ENCODE measurements at regions not wholly inside any gene's neighbourhood (a gene's known extent, or its start where the extent isn't known, plus 50 kb on each side); places are given as distances from the start of the nearest gene placed in this dataset.

- Mint-ChIP-seq H3K27ac (ENCODE audit: low read depth) (no peak overlapping the region), H3K4me1 (no peaks in the 10 kb centered on the region), H3K27me3 (no peaks in the 10 kb centered on the region), H3K36me3 (ENCODE audit: insufficient read depth) (no peaks in the 10 kb centered on the region), H3K4me3 (no peak overlapping the region), H3K9me3 (peaks cover 19% of the 10 kb centered on the region)
- DNase-seq (ENCODE audit: low spot score in 2 of 2) = no peak
- no peak for ATAC-seq (replicated peaks; ENCODE audit: extremely low read depth, poor library complexity, severe bottlenecking)
Observed at GRCh38 chr5:165094782-165095181, 1589.4 kb downstream of the MAT2B start.

DNA sequence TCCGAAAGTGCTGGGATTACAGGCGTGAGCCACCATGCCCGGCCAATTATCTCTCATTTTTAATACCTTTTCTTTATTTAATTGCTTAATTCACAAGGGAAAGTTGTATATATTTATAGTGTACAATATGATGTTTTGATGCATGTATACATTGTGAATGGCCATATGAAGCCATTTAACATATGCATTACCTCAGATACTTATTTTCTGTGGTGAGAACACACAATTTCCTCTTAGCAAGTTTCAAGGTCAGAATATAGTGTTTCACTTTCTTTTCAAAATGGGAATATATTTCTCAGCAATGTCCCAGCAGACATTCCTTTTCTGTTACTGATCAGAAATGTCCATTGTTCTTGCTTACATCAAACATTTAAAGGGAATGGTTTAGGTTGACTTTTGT, 1596.3 kb downstream of the MAT2B start:
- Mint-ChIP-seq H3K4me3 (no peak overlapping the region), H3K27ac (ENCODE audit: low read depth) (no peak overlapping the region), H3K4me1 (no peaks in the 10 kb centered on the region), H3K27me3 (no peaks in the 10 kb centered on the region), H3K36me3 (ENCODE audit: insufficient read depth) (no peaks in the 10 kb centered on the region), H3K9me3 (peaks cover 21% of the 10 kb centered on the region)
- no peak for DNase-seq (ENCODE audit: low spot score in 2 of 2)
- ATAC-seq (replicated peaks; ENCODE audit: extremely low read depth, poor library complexity, severe bottlenecking) = no peak

DNA sequence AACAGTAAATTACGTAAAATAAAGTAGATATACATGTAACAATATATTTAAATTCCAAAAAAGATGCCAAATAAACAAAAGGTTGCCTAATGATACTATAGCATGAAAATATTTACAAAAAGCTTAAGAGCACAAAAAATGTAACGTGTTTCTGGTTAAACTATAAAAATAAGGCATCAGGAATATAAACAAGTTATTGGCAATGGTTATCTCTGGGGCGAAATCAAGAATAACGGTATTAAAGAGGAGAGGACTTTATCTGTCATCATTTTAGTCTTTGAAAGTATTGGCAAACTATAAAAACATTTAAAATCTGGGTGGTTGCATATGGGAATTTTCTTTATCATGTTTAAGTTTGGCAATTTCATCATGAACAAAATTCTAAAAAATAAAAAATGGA, 1599.2 kb downstream of the MAT2B start:
- no peak overlapping the region for H3K27ac Mint-ChIP-seq (ENCODE audit: low read depth)
- H3K4me3 Mint-ChIP-seq = no peak overlapping the region
- H3K36me3 Mint-ChIP-seq (ENCODE audit: insufficient read depth) = no peaks in the 10 kb centered on the region
- H3K27me3 Mint-ChIP-seq = no peaks in the 10 kb centered on the region
- DNase-seq (ENCODE audit: low spot score in 2 of 2) (no peak), ATAC-seq (replicated peaks; ENCODE audit: extremely low read depth, poor library complexity, severe bottlenecking) (no peak)
- H3K9me3 Mint-ChIP-seq = peaks cover 8% of the 10 kb centered on the region
- no peaks in the 10 kb centered on the region for H3K4me1 Mint-ChIP-seq

- Mint-ChIP-seq H3K27ac (ENCODE audit: low read depth) (no peak overlapping the region), H3K27me3 (no peaks in the 10 kb centered on the region), H3K36me3 (ENCODE audit: insufficient read depth) (peaks cover 3% of the 10 kb centered on the region), H3K4me1 (no peaks in the 10 kb centered on the region), H3K9me3 (peaks cover 7% of the 10 kb centered on the region), H3K4me3 (no peak overlapping the region)
- DNase-seq (ENCODE audit: low spot score in 2 of 2) = no peak
- ATAC-seq (replicated peaks; ENCODE audit: extremely low read depth, poor library complexity, severe bottlenecking) = no peak
Observed at GRCh38 chr5:165108809-165109208, 1603.4 kb downstream of the MAT2B start.

- H3K4me3 Mint-ChIP-seq = no peak overlapping the region
- DNase-seq (ENCODE audit: low spot score in 2 of 2) = no peak
- H3K9me3 Mint-ChIP-seq = peaks cover 24% of the 10 kb centered on the region
- no peak overlapping the region for H3K27ac Mint-ChIP-seq (ENCODE audit: low read depth)
- no peaks in the 10 kb centered on the region for H3K36me3 Mint-ChIP-seq (ENCODE audit: insufficient read depth)
- no peaks in the 10 kb centered on the region for H3K4me1 Mint-ChIP-seq
- H3K27me3 Mint-ChIP-seq = no peaks in the 10 kb centered on the region
- ATAC-seq (replicated peaks; ENCODE audit: extremely low read depth, poor library complexity, severe bottlenecking) = no peak
Observed at GRCh38 chr5:165119175-165119574, 1613.8 kb downstream of the MAT2B start.

- DNase-seq (ENCODE audit: low spot score in 2 of 2) = no peak
- no peaks in the 10 kb centered on the region for H3K9me3 Mint-ChIP-seq
Observed at GRCh38 chr5:165126598-165126997, 1621.2 kb downstream of the MAT2B start.

DNA sequence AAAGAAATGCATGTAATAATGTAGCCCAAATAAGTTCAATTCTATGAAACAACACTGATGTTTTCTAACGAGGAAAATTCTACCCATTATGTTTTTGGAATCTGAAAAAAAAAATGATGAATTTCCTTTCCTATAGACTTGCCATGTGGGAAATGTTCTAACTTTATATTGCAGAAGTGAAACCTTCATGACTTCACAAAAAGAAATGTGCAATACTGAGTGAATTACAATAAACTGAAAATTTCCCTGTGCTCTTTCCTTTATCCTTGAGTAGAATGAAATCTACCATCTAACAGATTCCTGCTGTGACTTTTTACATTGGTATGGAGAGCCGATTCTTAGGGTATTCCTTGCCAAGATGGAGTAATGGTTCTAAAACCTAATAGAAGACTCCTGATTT, 1622.5 kb downstream of the MAT2B start:
- no peaks in the 10 kb centered on the region for H3K4me1 Mint-ChIP-seq
- H3K36me3 Mint-ChIP-seq (ENCODE audit: insufficient read depth) = no peaks in the 10 kb centered on the region
- no peaks in the 10 kb centered on the region for H3K27me3 Mint-ChIP-seq
- H3K4me3 Mint-ChIP-seq = no peak overlapping the region
- ATAC-seq (replicated peaks; ENCODE audit: extremely low read depth, poor library complexity, severe bottlenecking) (no peak), DNase-seq (ENCODE audit: low spot score in 2 of 2) (no peak)
- peaks cover 6% of the 10 kb centered on the region for H3K9me3 Mint-ChIP-seq
- no peak overlapping the region for H3K27ac Mint-ChIP-seq (ENCODE audit: low read depth)

More at GRCh38 chr5:165126598-165126997, 1621.2 kb downstream of the MAT2B start:
- H3K36me3 Mint-ChIP-seq (ENCODE audit: insufficient read depth) = no peaks in the 10 kb centered on the region
- no peak overlapping the region for H3K4me3 Mint-ChIP-seq
- ATAC-seq (replicated peaks; ENCODE audit: extremely low read depth, poor library complexity, severe bottlenecking) = no peak
- no peak overlapping the region for H3K27ac Mint-ChIP-seq (ENCODE audit: low read depth)
- H3K4me1 Mint-ChIP-seq = no peaks in the 10 kb centered on the region
- H3K27me3 Mint-ChIP-seq = no peaks in the 10 kb centered on the region

GRCh38 chr5:165130656-165131055, 1625.2 kb downstream of the MAT2B start:
- Mint-ChIP-seq H3K4me1 (no peaks in the 10 kb centered on the region), H3K4me3 (no peak overlapping the region), H3K27me3 (no peaks in the 10 kb centered on the region), H3K27ac (ENCODE audit: low read depth) (no peak overlapping the region), H3K36me3 (ENCODE audit: insufficient read depth) (no peaks in the 10 kb centered on the region), H3K9me3 (peaks cover 12% of the 10 kb centered on the region)
- DNase-seq (ENCODE audit: low spot score in 2 of 2) (no peak), ATAC-seq (replicated peaks; ENCODE audit: extremely low read depth, poor library complexity, severe bottlenecking) (no peak)

GRCh38 chr5:165134155-165134554, 1628.7 kb downstream of the MAT2B start:
- ATAC-seq (replicated peaks; ENCODE audit: extremely low read depth, poor library complexity, severe bottlenecking) (no peak), DNase-seq (ENCODE audit: low spot score in 2 of 2) (no peak)
- Mint-ChIP-seq H3K27me3 (no peaks in the 10 kb centered on the region), H3K9me3 (peaks cover 29% of the 10 kb centered on the region), H3K4me3 (no peak overlapping the region), H3K4me1 (no peaks in the 10 kb centered on the region), H3K27ac (ENCODE audit: low read depth) (no peak overlapping the region), H3K36me3 (ENCODE audit: insufficient read depth) (no peaks in the 10 kb centered on the region)

DNA sequence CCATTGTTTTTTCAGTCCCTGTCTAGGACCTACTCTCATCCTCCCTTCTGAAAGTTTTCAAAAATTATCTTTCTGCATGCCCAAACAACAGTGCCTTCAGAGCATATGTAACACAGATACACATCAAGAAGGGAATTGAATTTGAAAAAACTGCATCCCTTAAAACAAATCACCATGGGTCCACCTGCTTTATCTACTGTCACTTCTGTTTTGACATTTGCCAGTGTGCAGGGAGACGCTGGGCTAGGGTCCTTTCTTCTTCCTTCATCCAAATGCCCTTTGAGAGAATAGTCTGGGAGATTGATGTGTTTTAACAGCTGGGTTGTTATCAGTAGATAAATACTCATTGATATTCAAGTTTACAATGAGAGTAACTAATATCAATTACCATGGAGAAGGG, 1630.1 kb downstream of the MAT2B start:
- Mint-ChIP-seq H3K9me3 (peaks cover 29% of the 10 kb centered on the region), H3K36me3 (ENCODE audit: insufficient read depth) (no peaks in the 10 kb centered on the region), H3K27ac (ENCODE audit: low read depth) (no peak overlapping the region), H3K4me3 (no peak overlapping the region), H3K4me1 (no peaks in the 10 kb centered on the region), H3K27me3 (no peaks in the 10 kb centered on the region)
- DNase-seq (ENCODE audit: low spot score in 2 of 2) (no peak), ATAC-seq (replicated peaks; ENCODE audit: extremely low read depth, poor library complexity, severe bottlenecking) (no peak)

DNA sequence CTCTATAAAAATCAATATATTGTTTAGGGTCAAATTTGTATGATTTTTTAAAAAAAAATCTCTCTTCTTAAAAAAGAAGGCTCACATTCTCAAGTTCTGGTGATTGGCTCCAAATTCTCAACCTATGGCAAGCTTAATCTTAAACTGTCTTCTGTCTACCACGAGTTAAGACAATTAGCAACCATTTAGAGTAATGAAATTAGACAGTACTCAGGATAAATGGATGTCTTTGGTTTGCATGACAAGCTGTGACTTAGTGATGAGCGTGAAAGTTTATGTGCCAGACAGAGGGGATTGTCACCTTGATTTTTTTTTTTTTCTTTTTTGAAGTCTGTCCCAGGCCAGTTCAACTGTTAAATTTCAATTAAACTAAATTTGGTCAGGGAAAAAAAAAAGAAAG, 1632.3 kb downstream of the MAT2B start:
- no peaks in the 10 kb centered on the region for H3K4me1 Mint-ChIP-seq
- no peak overlapping the region for H3K4me3 Mint-ChIP-seq
- no peak for ATAC-seq (replicated peaks; ENCODE audit: extremely low read depth, poor library complexity, severe bottlenecking)
- DNase-seq (ENCODE audit: low spot score in 2 of 2) = no peak
- H3K9me3 Mint-ChIP-seq = peaks cover 25% of the 10 kb centered on the region
- H3K27me3 Mint-ChIP-seq = no peaks in the 10 kb centered on the region
- H3K27ac Mint-ChIP-seq (ENCODE audit: low read depth) = no peak overlapping the region
- H3K36me3 Mint-ChIP-seq (ENCODE audit: insufficient read depth) = no peaks in the 10 kb centered on the region

GRCh38 chr5:165138236-165138635, 1632.8 kb downstream of the MAT2B start:
- Mint-ChIP-seq H3K9me3 (peaks cover 26% of the 10 kb centered on the region), H3K27me3 (no peaks in the 10 kb centered on the region), H3K36me3 (ENCODE audit: insufficient read depth) (no peaks in the 10 kb centered on the region), H3K27ac (ENCODE audit: low read depth) (no peak overlapping the region), H3K4me3 (no peak overlapping the region), H3K4me1 (no peaks in the 10 kb centered on the region)
- no peak for ATAC-seq (replicated peaks; ENCODE audit: extremely low read depth, poor library complexity, severe bottlenecking)
- DNase-seq (ENCODE audit: low spot score in 2 of 2) = no peak

DNA sequence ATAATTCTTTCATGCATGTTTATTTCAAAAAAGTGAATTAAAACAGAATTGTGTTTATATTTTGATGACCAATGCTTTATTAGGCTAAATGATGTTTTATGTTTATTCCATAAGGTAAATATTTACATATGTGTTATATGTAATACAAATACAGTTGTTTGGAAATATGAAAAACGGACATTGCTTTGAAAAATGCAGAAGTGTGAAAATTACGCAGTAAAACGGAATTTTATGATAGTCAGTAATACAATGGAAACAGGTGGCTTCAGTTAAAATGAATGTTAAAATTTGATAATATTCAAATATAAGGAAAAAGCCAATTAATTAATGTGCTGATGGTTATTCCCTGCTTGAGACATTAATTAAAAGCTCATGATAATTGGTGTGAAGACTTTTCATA, 1633.8 kb downstream of the MAT2B start:
- DNase-seq (ENCODE audit: low spot score in 2 of 2) = no peak
- H3K4me1 Mint-ChIP-seq = no peaks in the 10 kb centered on the region
- H3K36me3 Mint-ChIP-seq (ENCODE audit: insufficient read depth) = no peaks in the 10 kb centered on the region
- H3K9me3 Mint-ChIP-seq = peaks cover 31% of the 10 kb centered on the region
- no peaks in the 10 kb centered on the region for H3K27me3 Mint-ChIP-seq
- no peak for ATAC-seq (replicated peaks; ENCODE audit: extremely low read depth, poor library complexity, severe bottlenecking)
- no peak overlapping the region for H3K4me3 Mint-ChIP-seq
- no peak overlapping the region for H3K27ac Mint-ChIP-seq (ENCODE audit: low read depth)

DNA sequence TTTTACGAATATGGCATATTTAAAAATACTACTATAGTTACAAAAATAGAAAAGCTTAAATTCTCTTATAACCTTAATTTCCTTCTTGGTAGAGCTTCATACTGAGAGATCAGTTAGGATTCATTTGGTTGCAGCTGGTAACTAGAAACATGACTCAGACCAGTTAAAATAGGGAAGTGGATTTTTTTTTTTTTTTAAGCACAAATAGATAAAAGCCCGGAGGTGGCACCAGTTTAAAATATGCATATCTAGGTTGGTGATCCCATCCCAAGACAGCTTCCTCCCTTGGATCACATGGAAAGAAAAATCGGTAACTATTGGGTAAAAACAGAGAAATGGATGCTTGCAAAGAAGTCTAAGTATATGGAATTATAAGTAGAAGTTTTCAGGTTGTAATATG, 1634.3 kb downstream of the MAT2B start:
- ATAC-seq (replicated peaks; ENCODE audit: extremely low read depth, poor library complexity, severe bottlenecking) (no peak), DNase-seq (ENCODE audit: low spot score in 2 of 2) (no peak)
- Mint-ChIP-seq H3K36me3 (ENCODE audit: insufficient read depth) (no peaks in the 10 kb centered on the region), H3K27ac (ENCODE audit: low read depth) (no peak overlapping the region), H3K4me3 (no peak overlapping the region), H3K9me3 (peaks cover 34% of the 10 kb centered on the region), H3K27me3 (no peaks in the 10 kb centered on the region), H3K4me1 (no peaks in the 10 kb centered on the region)
